HG02884 (cell line): ENCODE measurements at regions not wholly inside any gene's neighbourhood (a gene's known extent, or its start where the extent isn't known, plus 50 kb on each side); places are given as distances from the start of the nearest gene placed in this dataset.

Experiments used
- ATAC-seq: cut with Tn5 transposase; IDR thresholded peaks from one replicate; pipeline ENCODE4 v1.9.1; 2021; ENCODE audit warnings: mild to moderate bottlenecking, moderate library complexity; ENCODE audit not compliant: unreplicated experiment

GRCh38 chr20:19807946-19808330, 49.9 kb downstream of the RIN2 start:
- ATAC-seq: no peak

GRCh38 chr20:19808498-19808897, 50.4 kb downstream of the RIN2 start:
- ATAC-seq: no peak

GRCh38 chr20:19809505-19809904, 51.4 kb downstream of the RIN2 start:
- ATAC-seq: no peak

GRCh38 chr20:19811231-19811630, 53.2 kb downstream of the RIN2 start:
- ATAC-seq: no peak

GRCh38 chr20:19812056-19812455, 54.0 kb downstream of the RIN2 start:
- no peak for ATAC-seq

- ATAC-seq: no peak
These were observed 54.6 kb downstream of the RIN2 start for GRCh38 chr20:19812696-19813095.

- ATAC-seq: no peak
These were observed 56.0 kb downstream of the RIN2 start for GRCh38 chr20:19813846-19814640.

- no peak for ATAC-seq
These were observed 57.5 kb downstream of the RIN2 start for GRCh38 chr20:19815553-19815991.

- ATAC-seq: no peak
These were observed 58.3 kb downstream of the RIN2 start for GRCh38 chr20:19816386-19816785.

GRCh38 chr20:19817017-19817416, 59.0 kb downstream of the RIN2 start:
- ATAC-seq: no peak

GRCh38 chr20:19819149-19819548, 61.1 kb downstream of the RIN2 start:
- no peak for ATAC-seq

GRCh38 chr20:19820555-19821211, 62.6 kb downstream of the RIN2 start:
- ATAC-seq: no peak

- ATAC-seq: no peak
These were observed 63.5 kb downstream of the RIN2 start for GRCh38 chr20:19821606-19822005.

- no peak for ATAC-seq
These were observed 65.2 kb downstream of the RIN2 start for GRCh38 chr20:19823216-19823615.

- ATAC-seq: no peak
These were observed 65.9 kb downstream of the RIN2 start for GRCh38 chr20:19823971-19824370.

GRCh38 chr20:19824861-19825260, 66.8 kb downstream of the RIN2 start:
- no peak for ATAC-seq

GRCh38 chr20:19826179-19826914, 68.3 kb downstream of the RIN2 start:
- no peak for ATAC-seq

GRCh38 chr20:19827818-19828217, 69.8 kb downstream of the RIN2 start:
- peak; percentile 38 for ATAC-seq

GRCh38 chr20:19828232-19828631, 70.2 kb downstream of the RIN2 start:
- peak; percentile 95 for ATAC-seq

- ATAC-seq: no peak
These were observed 72.2 kb downstream of the RIN2 start for GRCh38 chr20:19830211-19830785.

- ATAC-seq: no peak
These were observed 74.8 kb downstream of the RIN2 start for GRCh38 chr20:19832875-19833274.
